Endodermal cell (in vitro differentiated cells): ENCODE measurements at regions not wholly inside any gene's neighbourhood (a gene's known extent, or its start where the extent isn't known, plus 50 kb on each side); places are given as distances from the start of the nearest gene placed in this dataset.

Experiments
- DNase-seq: peaks from one replicate; pipeline ENCODE4 v3.0.0-alpha.2; 2017
- H3K27ac ChIP-seq: 2 replicates; pipeline ENCODE4 v1.5.1; 2013; ENCODE audit warnings: mild to moderate bottlenecking, low read depth, low read length, moderate library complexity
- H3K27me3 ChIP-seq: 2 replicates; pipeline ENCODE4 v1.6.1; 2013; ENCODE audit warnings: mild to moderate bottlenecking, low read length, moderate library complexity; ENCODE audit not compliant: insufficient read depth, control insufficient read depth, poor library complexity, severe bottlenecking
- H3K36me3 ChIP-seq: 2 replicates; pipeline ENCODE4 v1.7.0; 2013; ENCODE audit warnings: mild to moderate bottlenecking, low read length, moderate library complexity; ENCODE audit not compliant: control insufficient read depth, insufficient read depth
- H3K4me1 ChIP-seq: one replicate; pipeline ENCODE4 v1.7.0; 2013; ENCODE audit warnings: low read length; ENCODE audit not compliant: control insufficient read depth, insufficient read depth
- H3K4me3 ChIP-seq: 2 replicates; pipeline ENCODE4 v1.5.1; 2013; ENCODE audit warnings: mild to moderate bottlenecking, low read length, moderate library complexity
- H3K9ac ChIP-seq: 2 replicates; pipeline ENCODE4 v1.6.1; 2013; ENCODE audit warnings: mild to moderate bottlenecking, low read length, moderate library complexity; ENCODE audit not compliant: poor library complexity, severe bottlenecking; ENCODE audit errors: extremely low read depth
- H3K9me3 ChIP-seq: 2 replicates; pipeline ENCODE4 v1.6.1; 2013; ENCODE audit warnings: mild to moderate bottlenecking, low read length, moderate library complexity; ENCODE audit not compliant: control insufficient read depth
- H3K27ac Mint-ChIP-seq: 2 replicates; pipeline ENCODE4 v1.8.0; 2020; ENCODE audit warnings: mixed read lengths
- H3K27me3 Mint-ChIP-seq: 2 replicates; pipeline ENCODE4 v1.8.0; 2021; ENCODE audit warnings: mild to moderate bottlenecking, mixed read lengths; ENCODE audit not compliant: insufficient read depth
- H3K36me3 Mint-ChIP-seq: 2 replicates; pipeline ENCODE4 v1.8.0; 2020; ENCODE audit warnings: low read depth, mixed read lengths
- H3K4me1 Mint-ChIP-seq: 2 replicates; pipeline ENCODE4 v1.8.0; 2020; ENCODE audit warnings: mixed read lengths
- H3K4me3 Mint-ChIP-seq: 2 replicates; pipeline ENCODE4 v1.8.0; 2020; ENCODE audit warnings: mild to moderate bottlenecking, moderate library complexity, mixed read lengths
- H3K9me3 Mint-ChIP-seq: 2 replicates; pipeline ENCODE4 v1.8.0; 2020; ENCODE audit warnings: mild to moderate bottlenecking, mixed read lengths
- CTCF ChIP-seq: fragments of 200-600 bp; sonication (generic); conservative IDR thresholded peaks from 2 replicates; pipeline ENCODE4 v1.5.0; 2021; ENCODE audit warnings: antibody characterized with exemption, mild to moderate bottlenecking
- WGBS, 2 experiments: methylation state at CpG; one replicate each; pipeline versions ENCODE4 v1.1.5 to v1.1.7; 2013; ENCODE audit warnings: missing lambda C conversion rate in 2 of 2, mixed read lengths in 1 of 2; ENCODE audit not compliant: insufficient coverage in 1 of 2, insufficient read length in 1 of 2; 5-methylcytosine and 5-hydroxymethylcytosine counted together

- WGBS, 2 experiments = 86 to 89% methylated on average over 8 of the region's 8 CpGs
- H3K27me3 Mint-ChIP-seq = peaks cover 5% of the 10 kb centered on the region
- TF ChIP-seq CTCF = no peak
Measured at GRCh38 chr17:77607606-77608005, 350.9 kb upstream of the TNRC6C start.

GRCh38 chr17:77608431-77608830 lies 350.1 kb upstream of the TNRC6C start:
- Mint-ChIP-seq H3K27me3 (peaks cover 8% of the 10 kb centered on the region), H3K9me3 (no peaks in the 10 kb centered on the region), H3K36me3 (no peaks in the 10 kb centered on the region), H3K27ac (no peak overlapping the region), H3K4me3 (no peak overlapping the region), H3K4me1 (no peaks in the 10 kb centered on the region)
- no peaks in the 10 kb centered on the region for H3K36me3 ChIP-seq
- DNase-seq = no peak
- H3K4me3 ChIP-seq = no peak overlapping the region
- H3K27me3 ChIP-seq = no peaks in the 10 kb centered on the region
- H3K4me1 ChIP-seq = no peaks in the 10 kb centered on the region
- TF ChIP-seq CTCF = no peak
- H3K27ac ChIP-seq = no peak overlapping the region
- no peaks in the 10 kb centered on the region for H3K9me3 ChIP-seq
- 95 to 97% methylated on average over 5 to 9 of the region's 10 CpGs for WGBS, 2 experiments
- no peak overlapping the region for H3K9ac ChIP-seq

More at GRCh38 chr17:77607606-77608005, 350.9 kb upstream of the TNRC6C start:
- H3K4me3 ChIP-seq = no peak overlapping the region
- H3K4me3 Mint-ChIP-seq = no peak overlapping the region
- no peaks in the 10 kb centered on the region for H3K9me3 ChIP-seq
- no peaks in the 10 kb centered on the region for H3K9me3 Mint-ChIP-seq
- H3K36me3 ChIP-seq = no peaks in the 10 kb centered on the region
- no peak overlapping the region for H3K27ac Mint-ChIP-seq
- H3K4me1 Mint-ChIP-seq = no peaks in the 10 kb centered on the region
- no peak for DNase-seq
- H3K27ac ChIP-seq = no peak overlapping the region
- no peaks in the 10 kb centered on the region for H3K36me3 Mint-ChIP-seq
- H3K27me3 ChIP-seq = no peaks in the 10 kb centered on the region
- H3K4me1 ChIP-seq = no peaks in the 10 kb centered on the region
- no peak overlapping the region for H3K9ac ChIP-seq

GRCh38 chr17:77609553-77610517 lies 348.7 kb upstream of the TNRC6C start:
- Mint-ChIP-seq H3K4me1 (no peaks in the 10 kb centered on the region), H3K27me3 (peaks cover 12% of the 10 kb centered on the region)

More at GRCh38 chr17:77609553-77610517, 348.7 kb upstream of the TNRC6C start:
- Mint-ChIP-seq H3K4me3 (no peak overlapping the region), H3K9me3 (peaks cover 2% of the 10 kb centered on the region), H3K36me3 (no peaks in the 10 kb centered on the region), H3K27ac (no peak overlapping the region)
- WGBS, 2 experiments = 89 to 93% methylated on average over 13 to 25 of the region's 26 CpGs
- TF ChIP-seq CTCF = no peak
- DNase-seq = no peak
- no peak overlapping the region for H3K9ac ChIP-seq
- H3K27ac ChIP-seq = no peak overlapping the region
- H3K9me3 ChIP-seq = no peaks in the 10 kb centered on the region
- no peaks in the 10 kb centered on the region for H3K4me1 ChIP-seq
- H3K4me3 ChIP-seq = no peak overlapping the region
- no peaks in the 10 kb centered on the region for H3K36me3 ChIP-seq
- no peaks in the 10 kb centered on the region for H3K27me3 ChIP-seq
